PC-9 (cell line): ENCODE measurements at regions not wholly inside any gene's neighbourhood (a gene's known extent, or its start where the extent isn't known, plus 50 kb on each side); places are given as distances from the start of the nearest gene placed in this dataset.

Experiments
- CTCF ChIP-seq: fragments of 200-600 bp; sonication (generic); conservative IDR thresholded peaks from 2 replicates; pipeline ENCODE4 v1.6.1; 2017; ENCODE audit warnings: mixed run types, antibody characterized with exemption, mild to moderate bottlenecking, moderate library complexity
- EZH2 ChIP-seq: fragments of 200-600 bp; sonication (generic); IDR thresholded peaks from 2 replicates; pipeline ENCODE4 v1.8.0; 2017; ENCODE audit warnings: antibody characterized with exemption, low read depth

- TF ChIP-seq EZH2 (no peak), CTCF (no peak)
Observed at GRCh38 chr10:128470321-128470965, 344.2 kb upstream of the MKI67 start.
